NCI-H748 (cell line): ENCODE measurements at regions not wholly inside any gene's neighbourhood (a gene's known extent, or its start where the extent isn't known, plus 50 kb on each side); places are given as distances from the start of the nearest gene placed in this dataset.

Experiments
- DNase-seq: peaks from one replicate; lab custom pipeline; 2025; ENCODE audit not compliant: unreplicated experiment; lab: John Stamatoyannopoulos, UW

- DNase-seq, result no peak
These were observed 367.4 kb upstream of the GULP1 start for GRCh38 chr2:187924293-187924692.

GRCh38 chr2:187934236-187934635, 357.4 kb upstream of the GULP1 start:
- DNase-seq, result no peak

DNA sequence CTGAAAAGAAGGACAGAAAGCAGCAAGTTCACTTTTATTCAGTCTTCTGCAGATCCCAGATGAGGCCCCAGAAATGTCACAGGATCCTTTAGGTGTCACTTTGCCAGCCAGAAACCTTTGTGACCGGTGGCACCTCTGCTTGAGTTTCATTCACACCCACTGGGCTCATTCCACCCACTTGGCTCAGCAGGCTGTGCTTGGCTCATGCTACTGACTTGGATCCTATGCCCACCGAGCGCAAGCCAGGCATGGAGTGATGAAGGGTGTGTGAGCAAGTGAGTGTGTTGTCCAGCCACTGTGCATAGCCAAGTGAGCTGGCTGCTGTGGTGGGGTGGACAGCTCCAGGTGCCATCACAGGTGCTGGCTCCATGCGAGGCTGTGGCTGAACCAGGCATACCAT, 357.0 kb upstream of the GULP1 start:
- no peak for DNase-seq

GRCh38 chr2:187935126-187935525, 356.5 kb upstream of the GULP1 start:
- no peak for DNase-seq

- no peak for DNase-seq
These were observed 355.4 kb upstream of the GULP1 start for GRCh38 chr2:187936228-187936627.

- peak; percentile 98 for DNase-seq
These were observed 352.5 kb upstream of the GULP1 start for GRCh38 chr2:187939180-187939579.

DNA sequence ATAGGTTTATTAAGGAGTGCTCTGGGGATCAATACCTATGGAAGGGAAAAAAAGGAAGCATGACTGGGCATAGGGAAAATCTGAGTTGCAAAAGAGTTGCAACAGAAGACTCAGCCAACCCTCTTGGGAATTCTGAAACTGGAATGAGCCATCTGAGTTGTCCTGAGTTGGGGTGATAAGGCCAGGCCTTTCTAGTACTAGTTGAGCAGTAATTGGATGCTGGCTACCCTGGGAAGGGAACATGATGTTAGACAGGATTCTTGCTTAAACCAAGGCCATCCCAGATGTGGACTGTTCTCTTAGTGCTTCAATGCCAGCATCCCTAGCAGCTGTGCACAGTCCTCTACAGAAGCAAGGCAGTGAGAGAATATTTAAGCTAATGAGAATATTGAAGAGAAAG, 348.8 kb upstream of the GULP1 start:
- no peak for DNase-seq

DNA sequence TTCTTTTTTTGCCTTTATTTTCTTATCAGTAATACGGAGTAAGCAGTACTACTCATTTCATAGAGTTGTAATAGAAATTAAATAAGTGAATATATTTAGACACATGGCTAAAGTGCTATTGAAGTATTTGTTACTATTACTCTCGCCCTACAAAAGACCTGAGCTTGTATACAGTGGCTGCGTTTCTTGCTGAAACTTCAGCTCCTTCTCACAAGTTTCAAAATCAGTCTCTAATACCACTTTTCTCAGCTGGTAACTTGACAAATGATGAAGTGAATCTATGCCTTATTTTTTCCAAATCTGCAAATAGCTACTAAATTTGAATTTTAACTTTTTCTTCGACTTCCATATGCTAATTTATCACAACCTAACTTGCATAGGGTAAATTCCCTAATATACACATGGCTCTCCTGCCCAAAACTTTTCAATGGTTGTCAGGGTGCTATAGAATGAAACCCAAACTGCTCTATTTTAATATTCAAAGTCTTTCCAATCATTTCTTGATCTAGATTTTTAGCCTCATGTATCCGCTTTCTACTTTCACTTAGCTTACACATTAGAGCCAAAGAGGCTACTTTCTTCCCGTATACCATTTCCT, 347.8 kb upstream of the GULP1 start:
- DNase-seq, result no peak

DNA sequence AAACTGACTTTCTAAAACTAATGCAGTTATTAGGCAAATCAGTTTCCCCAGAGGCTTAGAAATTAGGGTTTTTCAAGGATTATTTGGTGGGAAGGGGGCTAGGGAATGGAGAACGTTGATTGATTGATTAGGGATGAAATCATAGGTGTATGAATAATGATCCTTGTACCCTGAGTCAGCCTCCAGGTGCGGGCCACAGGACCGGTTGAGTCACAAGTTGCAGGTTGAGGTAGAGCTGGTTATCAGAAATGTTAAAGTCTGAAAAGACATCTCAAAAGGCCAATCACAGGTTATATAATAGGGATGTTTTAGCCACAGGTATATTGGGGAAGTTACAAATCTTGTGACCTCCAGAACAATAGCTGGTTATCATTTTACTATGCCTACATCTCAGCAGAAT, 341.8 kb upstream of the GULP1 start:
- no peak for DNase-seq

GRCh38 chr2:187951470-187952218, 340.0 kb upstream of the GULP1 start:
- no peak for DNase-seq

- no peak for DNase-seq
These were observed 334.7 kb upstream of the GULP1 start for GRCh38 chr2:187956906-187957534.

- no peak for DNase-seq
These were observed 331.9 kb upstream of the GULP1 start for GRCh38 chr2:187959821-187960220.

DNA sequence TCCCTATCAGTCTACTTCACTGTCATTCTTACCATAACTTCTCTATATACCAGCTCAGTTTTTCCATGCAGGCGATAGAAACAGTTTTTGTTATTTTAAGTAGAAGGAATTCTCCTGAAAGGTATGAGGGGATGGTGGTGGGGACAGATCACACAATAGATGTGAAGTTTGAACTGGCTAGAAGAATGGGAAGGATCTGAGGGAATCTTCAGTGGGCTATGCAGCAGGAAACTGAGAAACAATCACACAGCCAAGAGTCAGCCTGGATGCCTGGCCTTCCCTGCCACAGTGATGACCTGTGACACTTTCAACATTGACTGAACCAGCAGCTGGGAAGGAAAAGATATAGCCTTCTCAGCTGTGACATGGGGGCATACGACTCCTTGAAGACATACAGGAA, 329.1 kb upstream of the GULP1 start:
- no peak for DNase-seq

DNA sequence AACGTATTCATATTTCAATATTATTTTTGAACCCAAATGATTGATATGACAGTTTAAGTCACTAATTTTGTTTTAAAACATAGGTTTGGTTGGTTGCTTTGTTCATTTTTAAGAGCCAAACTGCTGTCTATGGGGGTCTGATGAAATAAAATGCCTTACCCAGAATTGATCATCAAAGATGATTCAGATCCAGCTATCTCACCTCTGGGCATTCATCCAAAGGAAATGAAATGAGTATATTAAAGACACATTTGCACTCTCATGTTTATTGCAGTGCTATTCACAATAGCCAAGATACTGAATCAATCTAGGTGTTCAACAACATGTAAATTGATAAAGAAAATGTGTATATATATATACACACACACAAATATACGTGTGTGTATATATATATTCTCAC, 326.9 kb upstream of the GULP1 start:
- no peak for DNase-seq

DNA sequence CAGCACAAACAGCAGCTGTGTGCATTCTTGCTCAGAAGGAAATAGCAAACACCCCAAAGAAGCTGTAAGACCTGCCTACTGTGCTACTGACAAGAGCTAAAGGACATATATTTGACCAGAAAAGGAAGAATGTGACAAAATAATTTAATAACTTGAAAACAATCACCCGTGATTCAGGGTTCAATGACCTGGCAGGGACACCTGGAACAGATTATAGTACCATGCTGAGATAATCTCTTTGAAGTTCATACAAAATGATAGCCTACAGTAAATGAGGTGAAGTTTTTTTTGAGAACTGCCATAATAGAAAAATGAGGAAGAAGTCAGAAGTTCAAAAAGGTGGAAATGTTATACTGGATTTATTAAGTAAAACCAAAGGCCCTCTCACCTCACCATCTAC, 324.8 kb upstream of the GULP1 start:
- DNase-seq, result peak; percentile 49

DNA sequence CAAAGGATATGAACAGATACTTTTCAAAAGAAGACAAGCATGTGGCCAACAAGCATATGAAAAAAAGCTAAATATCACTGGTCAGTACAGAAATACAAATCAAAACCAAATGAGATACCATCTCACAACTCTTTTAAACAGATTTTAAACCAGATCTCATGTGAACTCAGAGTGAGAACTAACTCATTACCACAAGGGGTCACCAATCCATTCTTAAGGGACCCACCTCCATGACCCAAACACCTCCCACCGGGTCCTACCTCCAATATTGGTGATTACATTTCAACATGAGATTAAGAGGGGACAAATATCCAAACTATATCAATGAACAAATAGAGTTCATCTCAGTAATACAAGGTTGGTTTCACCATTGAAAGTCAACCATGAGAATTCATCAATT, 319.8 kb upstream of the GULP1 start:
- DNase-seq, result no peak

- DNase-seq, result no peak
These were observed 315.3 kb upstream of the GULP1 start for GRCh38 chr2:187976259-187976985.

- DNase-seq, result no peak
These were observed 314.7 kb upstream of the GULP1 start for GRCh38 chr2:187976986-187977333.

DNA sequence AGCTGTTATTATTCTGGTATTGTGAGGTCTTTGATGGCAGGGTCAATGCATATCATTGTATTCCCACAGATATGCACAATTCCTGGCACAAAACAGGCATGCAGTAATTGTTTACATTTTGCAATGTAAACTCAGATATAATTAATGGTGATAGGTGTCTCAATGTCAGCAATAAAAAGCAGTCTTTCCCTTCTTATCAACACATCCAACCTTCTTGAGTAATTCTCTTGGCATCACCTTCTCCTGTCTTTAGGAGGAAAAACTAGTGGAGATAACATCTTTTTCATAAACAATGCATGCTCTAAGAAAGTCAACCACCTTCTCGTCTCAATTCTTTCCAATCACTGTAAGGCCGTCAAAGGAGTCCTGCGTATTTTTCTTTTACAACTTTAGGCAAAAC, 313.3 kb upstream of the GULP1 start:
- peak; percentile 28 for DNase-seq

GRCh38 chr2:187982668-187983067, 309.0 kb upstream of the GULP1 start:
- DNase-seq, result no peak

GRCh38 chr2:187985195-187985594, 306.5 kb upstream of the GULP1 start:
- no peak for DNase-seq

GRCh38 chr2:187985923-187986322, 305.8 kb upstream of the GULP1 start:
- peak; percentile 45 for DNase-seq
